Ascending aorta (tissue), 2 donors: ENCODE measurements at regions not wholly inside any gene's neighbourhood (a gene's known extent, or its start where the extent isn't known, plus 50 kb on each side); places are given as distances from the start of the nearest gene placed in this dataset.

Experiments used
- DNase-seq, 2 donors: peaks; one replicate each; pipeline ENCODE4 v3.0.0-alpha.2; 2019; ENCODE audit warnings: low spot score in 2 of 2
- H3K27ac ChIP-seq, 2 donors: fragments of 200-600 bp; sonication (generic); one replicate each; pipeline ENCODE4 v1.5.1; 2016 to 2017; ENCODE audit warnings: mild to moderate bottlenecking in 1 of 2
- H3K27me3 ChIP-seq: fragments of 200-600 bp; sonication (generic); one replicate; pipeline ENCODE4 v1.5.1; 2017
- H3K36me3 ChIP-seq, 2 donors: fragments of 200-600 bp; sonication (generic); one replicate each; pipeline ENCODE4 v1.5.1; 2016
- H3K4me1 ChIP-seq, 2 donors: fragments of 200-600 bp; sonication (generic); one replicate each; pipeline ENCODE4 v1.5.1; 2016 to 2017; ENCODE audit warnings: mild to moderate bottlenecking in 1 of 2
- H3K4me3 ChIP-seq, 2 donors: fragments of 200-600 bp; sonication (generic); one replicate each; pipeline ENCODE4 v1.5.1; 2016 to 2017; ENCODE audit warnings: mild to moderate bottlenecking in 1 of 2
- H3K9me3 ChIP-seq, 2 donors: fragments of 200-600 bp; sonication (generic); one replicate each; pipeline ENCODE4 v1.5.1; 2016
- CTCF ChIP-seq, 3 experiments: fragments of 200-600 bp in 2 of 3; fragments of 450-650 bp in 1 of 3; sonication (generic) in 2 of 3; IDR thresholded peaks; one replicate each; pipeline ENCODE4 v1.5.1; 2016 to 2019; ENCODE audit warnings: antibody characterized with exemption in 3 of 3, mild to moderate bottlenecking in 1 of 3, moderate library complexity in 1 of 3
- intact Hi-C: fragments of 100-400 bp; cut with DNase I; formaldehyde crosslinking; loops from one replicate; pipeline ENCODE4 v1.15.1; 2023

- intact Hi-C loops: no loop called here
- H3K27ac ChIP-seq: no peak overlapping the region
Measured at GRCh38 chr2:126975671-126976655, 77.3 kb downstream of the TEX51 start.

DNA sequence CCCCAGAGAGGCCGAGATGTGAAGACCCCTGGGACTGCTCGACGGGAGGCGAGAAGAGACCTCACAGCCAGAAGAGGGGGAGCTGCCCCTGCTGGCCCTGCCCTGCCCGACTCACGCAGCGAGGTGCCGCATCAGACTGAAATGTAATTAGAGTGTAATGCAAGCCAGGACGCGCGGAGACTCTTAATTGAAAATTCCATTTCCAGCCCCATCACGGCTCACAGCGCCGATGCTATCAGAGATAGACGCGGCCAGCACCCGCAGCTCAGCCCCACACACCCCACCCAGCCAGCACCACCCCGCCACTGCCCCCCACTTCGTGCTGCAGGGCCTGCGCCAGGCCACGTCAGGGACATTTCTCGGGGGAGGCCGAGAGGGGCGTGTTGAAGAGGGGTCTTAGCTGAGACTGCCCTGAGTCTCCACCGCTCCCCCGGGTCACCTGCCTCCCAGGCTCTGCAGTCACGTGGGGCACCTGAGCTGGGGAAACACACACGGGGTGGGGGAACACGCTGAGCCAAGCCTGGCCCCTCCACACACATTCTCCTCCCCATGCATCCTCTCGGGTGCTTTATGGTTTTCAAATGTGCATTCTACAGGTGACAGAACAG, 78.1 kb downstream of the TEX51 start:
- TF ChIP-seq CTCF (IDR thresholded peaks at IDR 0.05): no peak
- Histone ChIP-seq H3K9me3 (no peaks in the 10 kb centered on the region), H3K4me3 (no peak overlapping the region), H3K27me3 (no peaks in the 10 kb centered on the region), H3K36me3 (no peaks in the 10 kb centered on the region), H3K4me1 (peaks cover 3 to 4% of the 10 kb centered on the region in 2 donors), H3K27ac (no peak overlapping the region)
- no peak for DNase-seq
- intact Hi-C loops: no loop called here

More at GRCh38 chr2:126975671-126976655, 77.3 kb downstream of the TEX51 start:
- DNase-seq: no peak
- H3K27me3 ChIP-seq: no peaks in the 10 kb centered on the region
- peaks cover 3 to 4% of the 10 kb centered on the region in 2 donors for H3K4me1 ChIP-seq
- no peak for TF ChIP-seq CTCF (IDR thresholded peaks at IDR 0.05)
- no peaks in the 10 kb centered on the region for H3K36me3 ChIP-seq
- H3K9me3 ChIP-seq: no peaks in the 10 kb centered on the region
- no peak overlapping the region for H3K4me3 ChIP-seq

GRCh38 chr2:126978333-126978732, 79.6 kb downstream of the TEX51 start:
- H3K27me3 ChIP-seq: no peaks in the 10 kb centered on the region
- DNase-seq: no peak
- H3K4me3 ChIP-seq: no peak overlapping the region
- intact Hi-C loops: no loop called here
- no peak for TF ChIP-seq CTCF (IDR thresholded peaks at IDR 0.05)
- H3K36me3 ChIP-seq: no peaks in the 10 kb centered on the region
- H3K9me3 ChIP-seq: no peaks in the 10 kb centered on the region
- H3K27ac ChIP-seq: no peak overlapping the region
- no peaks in the 10 kb centered on the region for H3K4me1 ChIP-seq

DNA sequence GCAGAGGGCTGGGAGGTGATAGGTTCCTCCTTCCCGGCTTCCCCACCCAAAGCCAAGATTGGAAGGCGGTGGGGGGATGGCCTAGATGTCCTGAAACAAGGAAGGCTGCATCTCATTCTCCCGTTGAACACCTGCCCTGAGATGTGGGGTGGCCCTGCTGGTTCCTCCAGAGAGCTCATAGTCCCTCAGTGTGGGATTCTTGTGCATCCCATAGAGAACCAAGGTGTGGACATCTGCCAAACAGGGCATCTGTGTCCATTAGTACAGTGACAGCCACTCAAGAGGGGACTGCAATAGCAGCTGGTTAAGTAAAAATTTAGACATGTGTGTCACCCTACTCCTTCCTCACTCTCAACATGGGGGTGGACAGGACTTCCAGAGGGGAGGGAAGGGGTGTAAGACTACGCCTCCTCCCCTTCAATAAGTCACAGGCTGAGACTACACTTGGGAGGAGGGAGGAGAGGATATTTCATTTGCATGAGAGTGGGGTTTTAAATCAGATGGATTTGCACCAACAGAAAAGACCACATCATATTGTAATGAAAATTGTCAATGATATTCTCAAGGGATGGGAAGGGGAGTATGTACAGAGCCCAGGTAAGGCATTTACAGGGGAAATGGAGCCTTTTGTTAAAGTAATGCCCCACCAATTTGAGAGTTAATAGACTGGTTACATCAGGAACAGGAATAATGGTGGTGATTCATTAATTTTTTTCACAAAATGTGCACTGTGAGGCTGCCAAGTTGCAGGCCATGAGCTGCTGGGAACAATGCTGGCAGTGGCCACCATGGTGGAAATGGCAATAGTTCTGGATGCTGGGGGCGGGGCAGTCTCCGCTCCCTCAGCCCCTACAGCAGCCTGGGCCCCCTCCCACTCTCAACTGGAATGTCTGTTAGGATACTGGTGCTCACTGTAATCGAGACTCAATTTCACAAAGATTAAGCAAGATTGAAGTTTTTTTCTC, 80.6 kb downstream of the TEX51 start:
- Histone ChIP-seq H3K27ac (no peak overlapping the region), H3K9me3 (no peaks in the 10 kb centered on the region), H3K27me3 (no peaks in the 10 kb centered on the region), H3K4me3 (no peak overlapping the region), H3K36me3 (no peaks in the 10 kb centered on the region), H3K4me1 (no peaks in the 10 kb centered on the region)
- no peak for TF ChIP-seq CTCF (IDR thresholded peaks at IDR 0.05)
- DNase-seq: no peak
- intact Hi-C loops: no loop called here

DNA sequence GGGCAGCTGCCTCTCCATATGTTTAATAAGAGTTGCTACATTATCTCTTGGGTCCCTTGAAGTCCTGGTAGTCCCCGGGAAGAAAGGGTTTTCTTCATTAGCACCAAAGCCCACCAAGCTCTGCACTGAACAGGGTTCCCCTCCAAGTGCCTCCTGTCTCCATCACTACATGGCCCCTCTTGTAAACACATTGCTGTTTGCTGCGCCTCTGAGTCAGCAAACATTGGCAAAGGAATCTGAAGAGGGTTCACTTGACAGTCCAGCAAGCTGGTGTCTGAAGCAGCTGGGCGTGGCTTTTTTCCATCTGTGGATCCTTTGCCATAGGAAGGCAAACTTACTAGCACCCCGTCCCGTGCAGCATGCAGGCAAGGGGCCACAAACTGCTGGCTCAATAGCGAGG, 82.8 kb downstream of the TEX51 start:
- intact Hi-C loops: no loop called here
- DNase-seq: no peak
- H3K36me3 ChIP-seq: no peaks in the 10 kb centered on the region
- no peak for TF ChIP-seq CTCF (IDR thresholded peaks at IDR 0.05)
- no peaks in the 10 kb centered on the region for H3K4me1 ChIP-seq
- H3K4me3 ChIP-seq: no peak overlapping the region
- H3K9me3 ChIP-seq: no peaks in the 10 kb centered on the region
- no peak overlapping the region for H3K27ac ChIP-seq
- no peaks in the 10 kb centered on the region for H3K27me3 ChIP-seq
